ENCODE measurements at regions not wholly inside any gene's neighbourhood (a gene's known extent, or its start where the extent isn't known, plus 50 kb on each side); places are given as distances from the start of the nearest gene placed in this dataset.

DNA sequence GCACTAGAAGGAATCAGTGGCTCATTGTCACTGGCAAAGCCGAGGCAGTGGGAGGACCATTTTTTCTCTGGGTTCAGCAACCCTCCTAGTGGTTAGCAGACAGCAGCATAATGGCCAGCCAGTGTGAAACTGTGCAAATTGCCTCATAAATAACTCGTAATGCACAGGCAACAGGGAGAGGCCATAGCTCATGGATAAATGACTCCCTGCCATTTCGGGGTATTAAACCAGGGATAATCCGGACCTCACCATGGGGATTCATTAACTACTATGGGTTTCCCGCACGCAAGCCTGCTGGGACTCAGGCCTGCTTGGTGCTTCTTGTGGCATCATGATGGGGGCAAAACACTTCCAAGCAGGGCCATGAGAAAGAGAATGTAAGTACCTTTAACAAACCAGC, 158.2 kb upstream of the CHD6 start:
- Histone ChIP-seq H3K4me3 (ENCODE audit: low read length) (no peak overlapping the region), H3K27ac (ENCODE audit: low read depth, low read length) (no peak overlapping the region), H3K36me3 (ENCODE audit: control insufficient read depth, insufficient read depth, low read length) (no peaks in the 10 kb centered on the region), H3K9ac (ENCODE audit: extremely low read depth, low read length, poor library complexity, severe bottlenecking) (no peak overlapping the region), H3K4me1 (ENCODE audit: control insufficient read depth, insufficient read depth, low read length) (no peaks in the 10 kb centered on the region), H3K27me3 (ENCODE audit: control insufficient read depth, insufficient read depth, low read length, poor library complexity, severe bottlenecking) (no peaks in the 10 kb centered on the region), H3K9me3 (ENCODE audit: control insufficient read depth, low read length) (no peaks in the 10 kb centered on the region)
- Mint-ChIP-seq H3K27ac (no peak overlapping the region), H3K36me3 (ENCODE audit: low read depth) (no peaks in the 10 kb centered on the region), H3K9me3 (no peaks in the 10 kb centered on the region), H3K4me3 (no peak overlapping the region), H3K4me1 (peaks cover 5% of the 10 kb centered on the region), H3K27me3 (ENCODE audit: insufficient read depth) (peaks cover 4% of the 10 kb centered on the region)
- WGBS, 2 experiments (ENCODE audit: insufficient coverage in 1 of 2, insufficient read length in 1 of 2), result 89% methylated on average over 5 to 6 of the region's 6 CpGs
- TF ChIP-seq, protein P1, sequence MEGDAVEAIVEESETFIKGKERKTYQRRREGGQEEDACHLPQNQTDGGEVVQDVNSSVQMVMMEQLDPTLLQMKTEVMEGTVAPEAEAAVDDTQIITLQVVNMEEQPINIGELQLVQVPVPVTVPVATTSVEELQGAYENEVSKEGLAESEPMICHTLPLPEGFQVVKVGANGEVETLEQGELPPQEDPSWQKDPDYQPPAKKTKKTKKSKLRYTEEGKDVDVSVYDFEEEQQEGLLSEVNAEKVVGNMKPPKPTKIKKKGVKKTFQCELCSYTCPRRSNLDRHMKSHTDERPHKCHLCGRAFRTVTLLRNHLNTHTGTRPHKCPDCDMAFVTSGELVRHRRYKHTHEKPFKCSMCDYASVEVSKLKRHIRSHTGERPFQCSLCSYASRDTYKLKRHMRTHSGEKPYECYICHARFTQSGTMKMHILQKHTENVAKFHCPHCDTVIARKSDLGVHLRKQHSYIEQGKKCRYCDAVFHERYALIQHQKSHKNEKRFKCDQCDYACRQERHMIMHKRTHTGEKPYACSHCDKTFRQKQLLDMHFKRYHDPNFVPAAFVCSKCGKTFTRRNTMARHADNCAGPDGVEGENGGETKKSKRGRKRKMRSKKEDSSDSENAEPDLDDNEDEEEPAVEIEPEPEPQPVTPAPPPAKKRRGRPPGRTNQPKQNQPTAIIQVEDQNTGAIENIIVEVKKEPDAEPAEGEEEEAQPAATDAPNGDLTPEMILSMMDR (conservative IDR thresholded peaks at IDR 0.05), result no peak
- no peak for DNase-seq

DNA sequence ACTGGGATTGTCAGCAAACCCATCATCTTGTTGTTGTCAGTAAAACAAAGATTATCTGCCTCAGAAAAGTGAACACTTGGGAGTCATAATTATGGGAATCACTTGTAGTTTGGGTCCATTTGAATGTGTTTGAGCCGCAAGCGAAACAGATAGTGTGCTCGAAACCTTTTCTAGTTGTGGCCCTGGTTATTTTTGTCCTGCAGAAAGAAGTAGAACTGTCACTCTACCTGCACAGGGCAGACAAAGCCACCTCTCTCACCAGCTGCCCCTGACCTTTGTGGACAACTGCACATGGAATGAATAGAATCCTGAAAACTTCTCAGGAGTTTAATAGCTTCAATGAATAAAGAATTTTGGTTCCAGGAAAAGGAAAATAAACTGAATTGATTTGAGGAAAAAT, 156.1 kb upstream of the CHD6 start:
- H3K27ac ChIP-seq (ENCODE audit: low read depth, low read length), result no peak overlapping the region
- peaks cover 4% of the 10 kb centered on the region for H3K27me3 Mint-ChIP-seq (ENCODE audit: insufficient read depth)
- TF ChIP-seq, protein P1 (conservative IDR thresholded peaks at IDR 0.05), result no peak
- 89 to 94% methylated on average over 3 of the region's 3 CpGs for WGBS, 2 experiments (ENCODE audit: insufficient coverage in 1 of 2, insufficient read length in 1 of 2)
- no peaks in the 10 kb centered on the region for H3K9me3 Mint-ChIP-seq
- H3K4me1 ChIP-seq (ENCODE audit: control insufficient read depth, insufficient read depth, low read length), result no peaks in the 10 kb centered on the region
- no peaks in the 10 kb centered on the region for H3K9me3 ChIP-seq (ENCODE audit: control insufficient read depth, low read length)
- H3K27ac Mint-ChIP-seq, result no peak overlapping the region
- no peaks in the 10 kb centered on the region for H3K27me3 ChIP-seq (ENCODE audit: control insufficient read depth, insufficient read depth, low read length, poor library complexity, severe bottlenecking)
- peaks cover 15% of the 10 kb centered on the region for H3K4me1 Mint-ChIP-seq
- no peak overlapping the region for H3K9ac ChIP-seq (ENCODE audit: extremely low read depth, low read length, poor library complexity, severe bottlenecking)
- H3K4me3 Mint-ChIP-seq, result no peak overlapping the region
- no peaks in the 10 kb centered on the region for H3K36me3 Mint-ChIP-seq (ENCODE audit: low read depth)
- no peak overlapping the region for H3K4me3 ChIP-seq (ENCODE audit: low read length)
- DNase-seq, result no peak
- no peaks in the 10 kb centered on the region for H3K36me3 ChIP-seq (ENCODE audit: control insufficient read depth, insufficient read depth, low read length)

DNA sequence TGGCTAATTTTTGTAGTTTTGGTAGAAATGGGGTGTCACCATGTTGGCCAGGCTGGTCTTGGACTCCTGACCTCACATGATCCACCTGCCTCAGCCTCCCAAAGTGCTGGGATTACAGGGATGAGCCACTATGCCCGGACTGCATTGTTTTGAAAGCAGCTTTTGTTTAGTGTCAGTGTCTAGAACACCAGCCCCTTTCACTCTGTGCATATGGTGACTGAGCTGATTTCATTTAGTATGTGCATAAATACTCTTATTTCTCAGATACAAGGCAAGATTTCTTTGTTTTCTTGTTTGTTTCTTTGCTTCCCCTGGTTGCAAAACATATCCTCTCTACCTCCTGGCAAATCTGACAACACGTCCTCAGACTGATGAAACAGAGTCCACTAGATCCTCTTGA, 152.8 kb upstream of the CHD6 start:
- 86 to 91% methylated on average over 1 to 2 of the region's 2 CpGs for WGBS, 2 experiments (ENCODE audit: insufficient coverage in 1 of 2, insufficient read length in 1 of 2)
- no peaks in the 10 kb centered on the region for H3K9me3 ChIP-seq (ENCODE audit: control insufficient read depth, low read length)
- H3K27ac Mint-ChIP-seq, result no peak overlapping the region
- no peak for DNase-seq
- H3K36me3 ChIP-seq (ENCODE audit: control insufficient read depth, insufficient read depth, low read length), result no peaks in the 10 kb centered on the region
- H3K27ac ChIP-seq (ENCODE audit: low read depth, low read length), result no peak overlapping the region
- H3K9me3 Mint-ChIP-seq, result peaks cover 1% of the 10 kb centered on the region
- H3K4me1 ChIP-seq (ENCODE audit: control insufficient read depth, insufficient read depth, low read length), result no peaks in the 10 kb centered on the region
- H3K4me3 ChIP-seq (ENCODE audit: low read length), result no peak overlapping the region
- no peaks in the 10 kb centered on the region for H3K36me3 Mint-ChIP-seq (ENCODE audit: low read depth)
- TF ChIP-seq, protein P1 (conservative IDR thresholded peaks at IDR 0.05), result no peak
- H3K27me3 ChIP-seq (ENCODE audit: control insufficient read depth, insufficient read depth, low read length, poor library complexity, severe bottlenecking), result no peaks in the 10 kb centered on the region
- no peak overlapping the region for H3K4me3 Mint-ChIP-seq
- H3K9ac ChIP-seq (ENCODE audit: extremely low read depth, low read length, poor library complexity, severe bottlenecking), result no peak overlapping the region
- peaks cover 14% of the 10 kb centered on the region for H3K4me1 Mint-ChIP-seq
- H3K27me3 Mint-ChIP-seq (ENCODE audit: insufficient read depth), result peaks cover 2% of the 10 kb centered on the region

Measured in endodermal cell (in vitro differentiated cells).